ENCODE measurements at regions not wholly inside any gene's neighbourhood (a gene's known extent, or its start where the extent isn't known, plus 50 kb on each side); places are given as distances from the start of the nearest gene placed in this dataset.
"Not testable (repeated sequence)": the region's sequence is repeated elsewhere in the genome, so short reads cannot be mapped to it uniquely, and the experiment has no call there.

DNA sequence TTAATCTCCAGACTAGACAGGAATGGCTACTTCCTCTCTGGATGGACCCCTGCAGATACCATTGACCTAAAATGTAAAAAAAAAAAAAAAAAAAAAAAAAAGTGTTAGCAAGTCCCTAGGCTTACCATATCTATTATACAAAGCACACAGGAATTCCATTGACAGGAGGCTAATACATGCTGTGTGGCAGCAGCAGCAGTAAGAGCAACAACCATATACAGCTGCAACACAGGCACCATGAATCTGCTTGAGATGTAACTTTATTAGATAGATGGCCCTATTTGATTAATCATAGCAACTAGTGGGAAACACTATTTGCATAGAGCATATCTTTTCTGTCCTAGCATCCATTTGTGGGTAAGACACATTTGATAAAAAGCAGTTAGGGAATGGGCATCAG is 1447.1 kb downstream of the FAM181B start:
- no peaks in the 10 kb centered on the region for H3K36me3 ChIP-seq (ENCODE audit: control insufficient read depth, insufficient read depth, low read length)
- intact Hi-C loops (cut with micrococcal nuclease; ENCODE audit: unreplicated experiment) (no loop called here), in situ Hi-C loops (cut with HindIII; ENCODE audit: low pct_unique_long_range_greater_than_20kb, low sequenced_read_pairs) (no loop called here)
- H3K27me3 ChIP-seq (ENCODE audit: control insufficient read depth, insufficient read depth, low read length), result no peaks in the 10 kb centered on the region
- H3K4me3 ChIP-seq (ENCODE audit: low read depth in 2 of 2, low read length in 2 of 2), result no peak overlapping the region
- H3K4me1 ChIP-seq (ENCODE audit: control insufficient read depth, insufficient read depth, low read length), result no peaks in the 10 kb centered on the region
- no peak for DNase-seq (ENCODE audit: low read depth, low spot score)
- H3K27ac ChIP-seq (ENCODE audit: low read length), result no peak overlapping the region
- 0 out of 2 replicates have a peak, but pooled peaks cover 3% of the 10 kb centered on the region for H3K9me3 ChIP-seq (ENCODE audit: control insufficient read depth, insufficient read depth, low read depth, low read length)
- no peak for TF ChIP-seq POLR2AphosphoS5 (IDR thresholded peaks at IDR 0.05; ENCODE audit: low read depth, low read length)
- no peak for TF ChIP-seq TCF7L2 (IDR thresholded peaks at IDR 0.05; ENCODE audit: low read depth, low read length)
- CTCF ChIA-PET, result no interaction called here
- no TSS peak for BruUV-seq (replicated peaks)
- POLR2A ChIA-PET, result no interaction called here
- ATAC-seq, result no peak

DNA sequence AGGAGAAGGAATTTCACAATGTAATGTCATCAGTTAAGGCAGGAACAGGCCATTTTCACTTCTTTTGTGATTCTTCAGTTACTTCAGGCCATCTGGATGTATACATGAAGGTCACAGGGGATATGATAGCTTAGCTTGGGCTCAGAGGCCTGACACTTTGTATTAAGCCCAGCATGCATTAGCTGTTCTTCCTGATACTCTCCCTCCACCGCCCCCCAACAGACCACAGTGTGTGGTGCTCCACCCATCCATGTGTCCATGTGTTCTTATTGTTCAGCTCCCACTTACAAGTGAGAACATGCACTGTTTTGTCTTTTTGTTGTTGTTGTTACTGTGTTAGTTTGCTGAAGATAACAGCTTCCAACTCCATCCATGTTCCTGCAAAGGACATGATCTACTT is 1453.4 kb downstream of the FAM181B start:
- intact Hi-C loops (cut with micrococcal nuclease; ENCODE audit: unreplicated experiment); H3K9me3 ChIP-seq (ENCODE audit: control insufficient read depth, insufficient read depth, low read depth, low read length); H3K27ac ChIP-seq (ENCODE audit: low read length); H3K4me3 ChIP-seq (ENCODE audit: low read depth in 2 of 2, low read length in 2 of 2); H3K36me3 ChIP-seq (ENCODE audit: control insufficient read depth, insufficient read depth, low read length); POLR2A ChIA-PET; ATAC-seq; H3K4me1 ChIP-seq (ENCODE audit: control insufficient read depth, insufficient read depth, low read length); DNase-seq (ENCODE audit: low read depth, low spot score); BruUV-seq (replicated peaks); H3K27me3 ChIP-seq (ENCODE audit: control insufficient read depth, insufficient read depth, low read length); in situ Hi-C loops (cut with HindIII; ENCODE audit: low pct_unique_long_range_greater_than_20kb, low sequenced_read_pairs); CTCF ChIA-PET: not testable (repeated sequence)

DNA sequence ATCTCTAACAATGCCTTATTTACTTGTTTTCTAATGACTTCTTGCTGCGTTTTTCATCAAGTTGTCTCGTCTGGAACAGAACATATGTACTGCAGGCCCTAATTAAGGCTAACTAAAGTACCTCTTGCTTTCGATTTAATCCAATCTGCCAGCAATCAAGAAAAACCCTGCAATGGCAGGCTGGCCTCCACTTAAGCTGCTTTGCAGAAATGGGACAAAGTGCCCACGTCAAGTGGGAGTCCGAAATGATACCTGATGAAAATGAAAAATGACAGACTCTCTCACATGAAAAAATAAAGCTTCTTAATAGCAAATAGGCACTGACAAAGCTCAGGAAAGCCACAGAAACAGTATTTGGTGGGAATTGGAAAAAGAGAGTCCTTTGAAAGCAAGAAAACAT is 1454.7 kb downstream of the FAM181B start:
- ATAC-seq, result no peak
- ChIA-PET POLR2A (no interaction called here), CTCF (interaction anchor here (0.7 kb wide), 1 partner anchor 253 kb away, joined by 5 read pairs; no protein-coding TSS in a partner anchor)
- TF ChIP-seq POLR2AphosphoS5 (IDR thresholded peaks at IDR 0.05; ENCODE audit: low read depth, low read length) (no peak), TCF7L2 (IDR thresholded peaks at IDR 0.05; ENCODE audit: low read depth, low read length) (no peak), SIN3A (IDR thresholded peaks at IDR 0.05; ENCODE audit: borderline replicate concordance, insufficient read depth, low read depth, low read length) (no peak)
- TF ChIP-seq, protein P1, sequence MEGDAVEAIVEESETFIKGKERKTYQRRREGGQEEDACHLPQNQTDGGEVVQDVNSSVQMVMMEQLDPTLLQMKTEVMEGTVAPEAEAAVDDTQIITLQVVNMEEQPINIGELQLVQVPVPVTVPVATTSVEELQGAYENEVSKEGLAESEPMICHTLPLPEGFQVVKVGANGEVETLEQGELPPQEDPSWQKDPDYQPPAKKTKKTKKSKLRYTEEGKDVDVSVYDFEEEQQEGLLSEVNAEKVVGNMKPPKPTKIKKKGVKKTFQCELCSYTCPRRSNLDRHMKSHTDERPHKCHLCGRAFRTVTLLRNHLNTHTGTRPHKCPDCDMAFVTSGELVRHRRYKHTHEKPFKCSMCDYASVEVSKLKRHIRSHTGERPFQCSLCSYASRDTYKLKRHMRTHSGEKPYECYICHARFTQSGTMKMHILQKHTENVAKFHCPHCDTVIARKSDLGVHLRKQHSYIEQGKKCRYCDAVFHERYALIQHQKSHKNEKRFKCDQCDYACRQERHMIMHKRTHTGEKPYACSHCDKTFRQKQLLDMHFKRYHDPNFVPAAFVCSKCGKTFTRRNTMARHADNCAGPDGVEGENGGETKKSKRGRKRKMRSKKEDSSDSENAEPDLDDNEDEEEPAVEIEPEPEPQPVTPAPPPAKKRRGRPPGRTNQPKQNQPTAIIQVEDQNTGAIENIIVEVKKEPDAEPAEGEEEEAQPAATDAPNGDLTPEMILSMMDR (IDR thresholded peaks at IDR 0.05), result no peak
- TF ChIP-seq, protein P2, sequence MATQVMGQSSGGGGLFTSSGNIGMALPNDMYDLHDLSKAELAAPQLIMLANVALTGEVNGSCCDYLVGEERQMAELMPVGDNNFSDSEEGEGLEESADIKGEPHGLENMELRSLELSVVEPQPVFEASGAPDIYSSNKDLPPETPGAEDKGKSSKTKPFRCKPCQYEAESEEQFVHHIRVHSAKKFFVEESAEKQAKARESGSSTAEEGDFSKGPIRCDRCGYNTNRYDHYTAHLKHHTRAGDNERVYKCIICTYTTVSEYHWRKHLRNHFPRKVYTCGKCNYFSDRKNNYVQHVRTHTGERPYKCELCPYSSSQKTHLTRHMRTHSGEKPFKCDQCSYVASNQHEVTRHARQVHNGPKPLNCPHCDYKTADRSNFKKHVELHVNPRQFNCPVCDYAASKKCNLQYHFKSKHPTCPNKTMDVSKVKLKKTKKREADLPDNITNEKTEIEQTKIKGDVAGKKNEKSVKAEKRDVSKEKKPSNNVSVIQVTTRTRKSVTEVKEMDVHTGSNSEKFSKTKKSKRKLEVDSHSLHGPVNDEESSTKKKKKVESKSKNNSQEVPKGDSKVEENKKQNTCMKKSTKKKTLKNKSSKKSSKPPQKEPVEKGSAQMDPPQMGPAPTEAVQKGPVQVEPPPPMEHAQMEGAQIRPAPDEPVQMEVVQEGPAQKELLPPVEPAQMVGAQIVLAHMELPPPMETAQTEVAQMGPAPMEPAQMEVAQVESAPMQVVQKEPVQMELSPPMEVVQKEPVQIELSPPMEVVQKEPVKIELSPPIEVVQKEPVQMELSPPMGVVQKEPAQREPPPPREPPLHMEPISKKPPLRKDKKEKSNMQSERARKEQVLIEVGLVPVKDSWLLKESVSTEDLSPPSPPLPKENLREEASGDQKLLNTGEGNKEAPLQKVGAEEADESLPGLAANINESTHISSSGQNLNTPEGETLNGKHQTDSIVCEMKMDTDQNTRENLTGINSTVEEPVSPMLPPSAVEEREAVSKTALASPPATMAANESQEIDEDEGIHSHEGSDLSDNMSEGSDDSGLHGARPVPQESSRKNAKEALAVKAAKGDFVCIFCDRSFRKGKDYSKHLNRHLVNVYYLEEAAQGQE (IDR thresholded peaks at IDR 0.05; ENCODE audit: insufficient read depth in 1 of 2, low read depth in 2 of 2, low read length in 1 of 2), result no peak
- no peaks in the 10 kb centered on the region for H3K36me3 ChIP-seq (ENCODE audit: control insufficient read depth, insufficient read depth, low read length)
- H3K27ac ChIP-seq (ENCODE audit: low read length), result no peak overlapping the region
- H3K4me3 ChIP-seq (ENCODE audit: low read depth in 2 of 2, low read length in 2 of 2), result no peak overlapping the region
- no peaks in the 10 kb centered on the region for H3K9me3 ChIP-seq (ENCODE audit: control insufficient read depth, insufficient read depth, low read depth, low read length)
- intact Hi-C loops (cut with micrococcal nuclease; ENCODE audit: unreplicated experiment) (no loop called here), in situ Hi-C loops (cut with HindIII; ENCODE audit: low pct_unique_long_range_greater_than_20kb, low sequenced_read_pairs) (no loop called here)
- BruUV-seq (replicated peaks), result no TSS peak
- no peak for DNase-seq (ENCODE audit: low read depth, low spot score)
- H3K27me3 ChIP-seq (ENCODE audit: control insufficient read depth, insufficient read depth, low read length), result no peaks in the 10 kb centered on the region
- H3K4me1 ChIP-seq (ENCODE audit: control insufficient read depth, insufficient read depth, low read length), result no peaks in the 10 kb centered on the region

Measured in Panc1 (cell line).